Left lung (tissue), 4 donors: ENCODE measurements at regions not wholly inside any gene's neighbourhood (a gene's known extent, or its start where the extent isn't known, plus 50 kb on each side); places are given as distances from the start of the nearest gene placed in this dataset.

ENCODE experiments used
- ATAC-seq: fragments of 200-7000 bp; cut with Tn5 transposase; one replicate; pipeline ENCODE4 v1.9.1; 2020; ENCODE audit warnings: moderate library complexity
- DNase-seq, 4 donors: peaks; one replicate each; pipeline ENCODE4 v3.0.0-alpha.2; 2013 to 2020
- H3K27ac ChIP-seq, 2 donors: fragments of 200-600 bp; sonication (generic) in 1 of 2; one replicate each; pipeline versions ENCODE4 v1.5.0 to v1.8.0; 2020 to 2021
- H3K27me3 ChIP-seq, 2 donors: fragments of 200-600 bp; sonication (generic) in 1 of 2; one replicate each; pipeline versions ENCODE4 v1.5.0 to v1.8.0; 2020 to 2021
- H3K36me3 ChIP-seq, 2 donors: fragments of 200-600 bp; sonication (generic) in 1 of 2; one replicate each; pipeline versions ENCODE4 v1.5.0 to v1.8.0; 2020 to 2021
- H3K4me1 ChIP-seq, 2 donors: fragments of 200-600 bp; one replicate each; pipeline ENCODE4 v1.8.0; 2021
- H3K4me3 ChIP-seq, 2 donors: fragments of 200-600 bp; sonication (generic) in 1 of 2; one replicate each; pipeline versions ENCODE4 v1.5.0 to v1.8.0; 2020 to 2021; ENCODE audit warnings: mild to moderate bottlenecking in 1 of 2
- H3K9me3 ChIP-seq, 2 donors: fragments of 200-600 bp; sonication (generic) in 1 of 2; one replicate each; pipeline versions ENCODE4 v1.5.0 to v1.8.0; 2020 to 2021
- CTCF ChIP-seq, 2 donors: fragments of 200-600 bp; sonication (generic) in 1 of 2; IDR thresholded peaks; one replicate each; pipeline versions ENCODE4 v1.5.0 to v1.8.0; 2021; ENCODE audit warnings: antibody characterized with exemption in 2 of 2
- intact Hi-C, 2 donors: fragments of 100-400 bp; cut with DNase I; formaldehyde crosslinking; loops; one replicate each; pipeline versions ENCODE4 v1.11.2 to v1.14.2; 2022
- donor health status: DM: no; HTN: yes; CAD: no.
- donor health status: DM: no; HTN: no; CAD: no.

- intact Hi-C loops, result no loop called here
- no peak for TF ChIP-seq CTCF (IDR thresholded peaks at IDR 0.05)
- Histone ChIP-seq H3K9me3 (no peaks in the 10 kb centered on the region), H3K36me3 (no peaks in the 10 kb centered on the region), H3K27me3 (peaks cover 0 to 11% of the 10 kb centered on the region in 2 donors), H3K4me1 (peaks cover 5 to 10% of the 10 kb centered on the region in 2 donors), H3K4me3 (no peak overlapping the region), H3K27ac (no peak overlapping the region)
- DNase-seq (no peak), ATAC-seq (no peak)
Observed at GRCh38 chr1:8138673-8139072, 112.6 kb upstream of the ERRFI1 start.

- Histone ChIP-seq H3K27ac (peak overlapping the region; percentile 16 to 46), H3K4me3 (no peak overlapping the region), H3K27me3 (peaks cover 0 to 11% of the 10 kb centered on the region in 2 donors), H3K4me1 (peaks cover 10 to 11% of the 10 kb centered on the region in 2 donors), H3K9me3 (no peaks in the 10 kb centered on the region), H3K36me3 (no peaks in the 10 kb centered on the region)
- TF ChIP-seq CTCF (IDR thresholded peaks at IDR 0.05), result no peak
- ATAC-seq (peak; percentile 18), DNase-seq (peak in 1 of 4 donors; percentile 46)
- intact Hi-C loops, result no loop called here
Observed at GRCh38 chr1:8137481-8138244, 111.6 kb upstream of the ERRFI1 start.

DNA sequence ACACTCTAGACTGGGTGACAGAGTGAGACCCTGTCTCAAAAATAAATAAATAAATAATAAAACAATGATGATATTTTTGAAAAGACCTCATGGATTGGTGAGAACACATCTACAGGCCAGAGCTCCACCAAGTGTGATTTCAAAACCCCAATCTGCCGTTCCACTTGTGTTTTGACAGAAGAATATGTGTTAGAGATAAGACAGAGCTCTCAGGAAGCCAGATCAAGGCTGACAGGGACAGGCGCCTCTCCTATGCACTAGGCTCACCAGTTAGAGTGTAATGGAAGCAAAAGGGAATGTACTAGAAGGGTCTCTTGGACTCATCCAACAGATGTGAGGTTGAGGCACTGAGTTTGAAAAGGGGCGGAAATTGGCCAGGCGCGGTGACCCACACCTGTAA, 110.7 kb upstream of the ERRFI1 start:
- Histone ChIP-seq H3K27ac (no peak overlapping the region), H3K36me3 (no peaks in the 10 kb centered on the region), H3K4me1 (peaks cover 10 to 11% of the 10 kb centered on the region in 2 donors), H3K27me3 (peaks cover 0 to 11% of the 10 kb centered on the region in 2 donors), H3K9me3 (no peaks in the 10 kb centered on the region), H3K4me3 (no peak overlapping the region)
- no peak for DNase-seq
- intact Hi-C loops, result no loop called here
- no peak for TF ChIP-seq CTCF (IDR thresholded peaks at IDR 0.05)
- ATAC-seq, result no peak

GRCh38 chr1:8135250-8135649, 109.1 kb upstream of the ERRFI1 start:
- DNase-seq, result no peak
- Histone ChIP-seq H3K4me3 (no peak overlapping the region), H3K27me3 (peaks cover 0 to 11% of the 10 kb centered on the region in 2 donors), H3K36me3 (no peaks in the 10 kb centered on the region), H3K4me1 (peaks cover 10 to 11% of the 10 kb centered on the region in 2 donors), H3K27ac (no peak overlapping the region), H3K9me3 (no peaks in the 10 kb centered on the region)
- ATAC-seq, result no peak
- no peak for TF ChIP-seq CTCF (IDR thresholded peaks at IDR 0.05)
- intact Hi-C loops, result no loop called here

GRCh38 chr1:8134546-8135235, 108.6 kb upstream of the ERRFI1 start:
- ATAC-seq, result no peak
- TF ChIP-seq CTCF (IDR thresholded peaks at IDR 0.05), result no peak

More at GRCh38 chr1:8134546-8135235, 108.6 kb upstream of the ERRFI1 start:
- Histone ChIP-seq H3K27me3 (peaks cover 0 to 11% of the 10 kb centered on the region in 2 donors), H3K4me3 (no peak overlapping the region), H3K4me1 (peaks cover 10 to 11% of the 10 kb centered on the region in 2 donors), H3K27ac (peak overlapping the region in 1 of 2 donors; percentile 61), H3K9me3 (no peaks in the 10 kb centered on the region), H3K36me3 (no peaks in the 10 kb centered on the region)
- no peak for DNase-seq
- intact Hi-C loops, result no loop called here
